Amniotic epithelial cell (primary cell): ENCODE measurements at regions not wholly inside any gene's neighbourhood (a gene's known extent, or its start where the extent isn't known, plus 50 kb on each side); places are given as distances from the start of the nearest gene placed in this dataset.
A peak's percentile ranks its signal among the peaks of the same experiment; 100 is the strongest.
"Not testable (repeated sequence)": the region's sequence is repeated elsewhere in the genome, so short reads cannot be mapped to it uniquely, and the experiment has no call there.

Experiments used
- DNase-seq: peaks from one replicate; pipeline ENCODE4 v3.0.0-alpha.2; 2010; ENCODE audit warnings: low read depth

- DNase-seq, result no peak
Observed at GRCh38 chr7:13093160-13093559, 405.7 kb downstream of the ARL4A start.

GRCh38 chr7:13097499-13097898 is 410.1 kb downstream of the ARL4A start:
- DNase-seq, result peak; percentile 32

- no peak for DNase-seq
Observed at GRCh38 chr7:13098161-13098560, 410.7 kb downstream of the ARL4A start.

DNA sequence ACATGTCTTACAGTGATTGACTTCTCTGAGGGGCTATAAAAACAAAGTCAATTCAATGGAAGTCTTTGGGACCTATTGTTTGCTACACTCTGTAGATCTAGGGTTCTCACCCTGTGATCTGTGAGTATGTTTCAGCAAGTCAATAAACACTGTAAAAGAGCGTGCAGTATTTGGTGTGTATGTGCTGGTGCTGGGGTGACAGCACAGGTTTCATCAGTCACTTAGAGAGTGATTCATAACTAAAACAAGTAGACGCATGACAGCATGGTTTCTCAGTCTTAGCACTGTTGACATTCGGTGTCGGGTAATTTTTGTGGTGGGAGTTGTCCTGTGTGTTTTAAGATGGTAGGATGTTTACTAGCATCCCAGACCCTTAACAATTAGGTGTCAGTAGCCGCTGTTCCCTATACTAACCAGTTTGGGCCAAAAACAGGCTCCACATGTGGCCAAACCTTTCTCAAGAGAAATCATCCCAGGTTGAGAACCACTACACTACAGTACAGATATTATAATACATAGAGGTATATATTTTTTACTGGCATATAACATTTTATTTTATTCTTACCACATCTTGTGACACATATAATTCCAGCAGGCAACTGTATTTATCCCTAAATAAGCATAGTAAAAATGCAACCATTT is 411.8 kb downstream of the ARL4A start:
- DNase-seq, result no peak

DNA sequence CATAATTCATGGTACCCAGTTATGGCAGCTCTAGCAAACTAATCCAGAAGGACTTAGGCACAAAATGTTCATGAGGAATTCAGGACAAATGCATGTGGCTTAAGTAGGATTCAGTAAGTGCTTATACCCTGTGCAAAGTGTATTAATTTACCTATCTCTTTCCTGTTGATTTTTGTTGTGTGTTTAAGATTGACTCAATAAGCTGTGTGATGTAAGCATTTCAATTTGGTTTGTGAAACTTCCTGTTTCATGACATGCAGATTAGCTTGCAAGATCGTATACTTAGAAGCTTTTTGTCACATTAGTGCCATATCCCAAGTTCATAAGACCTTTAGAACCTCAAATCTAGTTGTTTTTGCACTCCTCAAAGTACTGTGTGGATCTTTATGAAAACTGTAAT is 416.7 kb downstream of the ARL4A start:
- no peak for DNase-seq

DNA sequence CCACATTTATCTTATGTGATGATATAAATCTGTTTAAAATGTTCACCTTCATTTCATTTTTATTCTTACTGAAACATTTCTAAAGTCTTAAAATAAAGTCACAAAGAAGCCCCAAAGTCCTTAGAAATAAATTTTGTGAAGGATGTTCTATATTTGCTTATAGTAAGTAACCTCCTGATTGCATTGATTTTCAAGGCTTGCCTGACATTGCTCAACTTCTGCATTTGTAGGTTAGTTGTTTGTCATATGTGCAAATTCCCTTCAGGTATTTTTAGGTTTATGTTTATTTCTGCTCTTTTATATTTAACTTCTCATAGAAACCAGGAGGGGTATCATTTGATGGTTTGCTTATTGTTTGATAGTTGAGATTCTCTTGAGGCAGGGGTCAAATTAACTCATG is 417.8 kb downstream of the ARL4A start:
- no peak for DNase-seq

DNA sequence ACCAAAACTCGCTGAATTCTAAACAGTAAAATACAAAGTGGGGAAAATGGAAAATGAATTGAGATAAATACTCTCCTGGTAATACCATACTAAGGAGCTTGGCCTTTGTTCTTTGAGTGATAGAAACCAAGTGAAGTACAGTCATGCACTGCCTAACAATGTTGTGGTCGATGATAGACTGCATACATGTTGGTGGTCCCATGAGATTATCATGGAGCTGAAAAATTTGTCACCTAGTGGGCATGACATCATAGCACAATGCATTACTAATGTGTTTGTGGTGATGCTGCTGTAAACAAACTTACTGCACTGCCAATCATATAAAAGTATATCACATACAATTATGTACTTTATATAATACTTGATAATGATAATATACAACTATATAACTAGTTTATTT is 419.1 kb downstream of the ARL4A start:
- no peak for DNase-seq

- no peak for DNase-seq
Observed at GRCh38 chr7:13107291-13107690, 419.9 kb downstream of the ARL4A start.

DNA sequence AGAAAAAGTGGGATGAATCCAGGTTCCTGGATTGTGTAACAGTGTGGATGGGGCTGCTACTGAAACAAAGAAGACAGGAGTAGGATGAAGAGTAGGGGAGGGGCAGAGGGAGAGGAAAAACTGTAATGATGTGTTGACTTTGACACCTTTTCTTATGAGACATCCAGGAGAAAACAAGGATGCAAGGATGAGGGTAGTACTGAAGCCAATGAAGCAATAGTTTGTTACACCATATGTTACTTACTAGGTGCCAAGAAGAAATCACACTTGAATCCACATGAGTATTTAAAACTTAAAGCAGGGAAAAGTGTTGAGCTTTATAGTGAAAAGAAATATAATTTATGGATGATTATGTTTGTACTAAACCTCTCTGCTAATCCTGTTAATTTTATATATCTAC is 420.6 kb downstream of the ARL4A start:
- no peak for DNase-seq

GRCh38 chr7:13109201-13109600 is 421.8 kb downstream of the ARL4A start:
- DNase-seq, result no peak

- no peak for DNase-seq
Observed at GRCh38 chr7:13110107-13110506, 422.7 kb downstream of the ARL4A start.

GRCh38 chr7:13111230-13111629 is 423.8 kb downstream of the ARL4A start:
- DNase-seq, result no peak

- not testable (repeated sequence) for DNase-seq
Observed at GRCh38 chr7:13114240-13114639, 426.8 kb downstream of the ARL4A start.

DNA sequence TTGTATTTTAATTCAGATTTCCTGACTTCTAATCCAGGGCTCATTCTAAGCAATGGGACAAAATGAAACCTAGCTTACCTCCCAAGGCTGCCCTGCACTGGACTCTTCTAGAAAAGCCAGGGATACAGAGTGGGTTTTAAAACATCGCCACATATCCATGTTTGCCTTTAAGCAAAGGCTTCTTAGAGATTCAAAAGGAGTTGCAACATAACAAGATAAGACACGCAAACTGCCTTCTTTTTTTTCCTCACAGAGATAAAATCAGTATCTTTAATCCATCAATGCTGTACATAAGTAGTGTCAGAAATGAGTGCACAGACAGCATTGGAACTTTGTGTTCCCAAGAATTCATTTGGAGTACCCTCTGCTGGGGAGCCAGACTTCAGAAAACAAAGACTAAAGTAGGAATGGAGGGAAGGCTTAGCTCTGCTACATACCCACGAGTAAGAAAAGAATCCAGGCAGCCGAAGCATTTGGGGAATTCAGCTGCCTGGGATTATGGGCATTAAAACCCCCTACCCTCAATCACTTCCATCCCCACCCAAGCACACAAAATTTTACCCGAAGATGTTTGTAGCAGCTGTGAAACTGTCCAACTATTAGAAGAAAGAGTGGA is 427.8 kb downstream of the ARL4A start:
- peak; percentile 83 for DNase-seq

GRCh38 chr7:13115855-13116254 is 428.4 kb downstream of the ARL4A start:
- no peak for DNase-seq

GRCh38 chr7:13117103-13117502 is 429.7 kb downstream of the ARL4A start:
- DNase-seq, result no peak

GRCh38 chr7:13117592-13117991 is 430.2 kb downstream of the ARL4A start:
- no peak for DNase-seq

GRCh38 chr7:13124629-13125028 is 437.2 kb downstream of the ARL4A start:
- DNase-seq, result not testable (repeated sequence)

GRCh38 chr7:13126347-13126746 is 438.9 kb downstream of the ARL4A start:
- no peak for DNase-seq

GRCh38 chr7:13130321-13130720 is 442.9 kb downstream of the ARL4A start:
- DNase-seq, result peak; percentile 44

DNA sequence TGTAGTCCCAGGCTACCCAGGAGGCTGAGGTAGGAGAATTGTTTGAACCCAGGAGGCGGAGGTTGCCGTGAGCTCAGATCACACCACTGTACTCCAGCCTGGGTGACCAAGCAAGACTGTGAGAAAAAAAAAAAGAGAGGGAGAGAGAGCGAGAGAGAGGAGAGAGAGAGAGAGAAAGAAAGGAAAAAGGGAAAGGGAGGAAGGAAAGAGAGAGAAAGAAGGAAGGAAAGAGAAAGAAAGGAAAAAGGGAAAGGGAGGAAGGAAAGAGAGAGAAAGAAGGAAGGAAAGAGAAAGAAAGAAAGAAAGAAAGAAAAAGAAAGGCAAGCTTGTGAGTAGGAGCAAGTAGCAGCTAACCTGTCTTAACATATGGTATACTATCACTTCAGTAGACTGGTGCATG is 443.5 kb downstream of the ARL4A start:
- not testable (repeated sequence) for DNase-seq

GRCh38 chr7:13132314-13132713 is 444.9 kb downstream of the ARL4A start:
- no peak for DNase-seq

- not testable (repeated sequence) for DNase-seq
Observed at GRCh38 chr7:13136345-13136744, 448.9 kb downstream of the ARL4A start.

GRCh38 chr7:13139436-13139835 is 452.0 kb downstream of the ARL4A start:
- no peak for DNase-seq
